SK-N-MC (cell line): ENCODE measurements at regions not wholly inside any gene's neighbourhood (a gene's known extent, or its start where the extent isn't known, plus 50 kb on each side); places are given as distances from the start of the nearest gene placed in this dataset.
A peak's percentile ranks its signal among the peaks of the same experiment; 100 is the strongest.

Source experiments
- DNase-seq: peaks from one replicate; pipeline ENCODE4 v3.0.0-alpha.2; 2011; ENCODE audit warnings: low read depth, low spot score
- H3K27ac ChIP-seq: fragments of 200-600 bp; sonication (generic); 2 replicates; pipeline ENCODE4 v1.5.1; 2016; ENCODE audit warnings: mixed run types
- H3K36me3 ChIP-seq: fragments of 200-600 bp; sonication (generic); 2 replicates; pipeline ENCODE4 v1.6.1; 2017; ENCODE audit warnings: antibody characterized with exemption, low read length, mixed read lengths; ENCODE audit not compliant: insufficient read depth
- H3K4me3 ChIP-seq: fragments of 200-600 bp; sonication (generic); 2 replicates; pipeline ENCODE4 v1.5.1; 2016
- H3K9ac ChIP-seq: fragments of 200-600 bp; sonication (generic); 2 replicates; pipeline ENCODE4 v1.8.0; 2017; ENCODE audit warnings: mixed run types, mixed read lengths; ENCODE audit not compliant: insufficient read length
- H3K9me3 ChIP-seq: fragments of 200-600 bp; sonication (generic); 2 replicates; pipeline ENCODE4 v1.6.1; 2017; ENCODE audit warnings: low read depth, mild to moderate bottlenecking, antibody characterized with exemption, low read length, moderate library complexity, mixed read lengths
- EZH2 ChIP-seq: fragments of 200-600 bp; sonication (generic); IDR thresholded peaks from one replicate; pipeline ENCODE4 v1.6.1; 2017; ENCODE audit warnings: antibody characterized with exemption
- FOXP2 ChIP-seq: optimal IDR thresholded peaks from 2 replicates; pipeline ENCODE3; 2011; ENCODE audit warnings: mild to moderate bottlenecking, moderate library complexity; ENCODE audit not compliant: insufficient read depth; ENCODE audit errors: extremely low read length, control extremely low read depth
- POLR2AphosphoS5 ChIP-seq: IDR thresholded peaks from 2 replicates; pipeline ENCODE4 v1.6.1; 2012; ENCODE audit warnings: mild to moderate bottlenecking, low read depth, low read length, borderline replicate concordance

- Histone ChIP-seq H3K9me3 (no peaks in the 10 kb centered on the region; the same call in 1 of the 2 replicates), H3K9ac (no peak overlapping the region), H3K4me3 (no peak overlapping the region), H3K36me3 (no peaks in the 10 kb centered on the region), H3K27ac (no peak overlapping the region)
- DNase-seq, result no peak
- TF ChIP-seq POLR2AphosphoS5 (no peak), FOXP2 (no peak)
These were observed 80.4 kb upstream of the OSMR start for GRCh38 chr5:38765399-38765861.

GRCh38 chr5:38766151-38766550 lies 79.7 kb upstream of the OSMR start:
- no peak overlapping the region for H3K9ac ChIP-seq

GRCh38 chr5:38768412-38769211 lies 77.2 kb upstream of the OSMR start:
- H3K9me3 ChIP-seq, result no peaks in the 10 kb centered on the region; the same call in 1 of the 2 replicates
- no peak overlapping the region for H3K9ac ChIP-seq
- H3K4me3 ChIP-seq, result no peak overlapping the region
- TF ChIP-seq EZH2 (no peak), POLR2AphosphoS5 (no peak), FOXP2 (no peak)
- DNase-seq, result no peak
- no peaks in the 10 kb centered on the region for H3K36me3 ChIP-seq
- H3K27ac ChIP-seq, result no peak overlapping the region

More at GRCh38 chr5:38766151-38766550, 79.7 kb upstream of the OSMR start:
- H3K36me3 ChIP-seq, result no peaks in the 10 kb centered on the region
- TF ChIP-seq EZH2 (no peak), FOXP2 (no peak), POLR2AphosphoS5 (no peak)
- H3K9me3 ChIP-seq, result no peaks in the 10 kb centered on the region; the same call in 1 of the 2 replicates
- no peak overlapping the region for H3K27ac ChIP-seq
- H3K4me3 ChIP-seq, result no peak overlapping the region
- no peak for DNase-seq

GRCh38 chr5:38772471-38772870 lies 73.3 kb upstream of the OSMR start:
- H3K27ac ChIP-seq, result no peak overlapping the region
- no peak for DNase-seq
- no peaks in the 10 kb centered on the region for H3K36me3 ChIP-seq
- TF ChIP-seq POLR2AphosphoS5 (no peak), FOXP2 (no peak), EZH2 (no peak)
- no peak overlapping the region for H3K9ac ChIP-seq
- H3K4me3 ChIP-seq, result no peak overlapping the region
- no peaks in the 10 kb centered on the region for H3K9me3 ChIP-seq

GRCh38 chr5:38775218-38775840 lies 70.5 kb upstream of the OSMR start:
- H3K36me3 ChIP-seq, result no peaks in the 10 kb centered on the region
- H3K9me3 ChIP-seq, result no peaks in the 10 kb centered on the region
- TF ChIP-seq POLR2AphosphoS5 (no peak), EZH2 (no peak), FOXP2 (no peak)
- no peak overlapping the region for H3K9ac ChIP-seq
- no peak overlapping the region for H3K4me3 ChIP-seq
- no peak overlapping the region for H3K27ac ChIP-seq
- DNase-seq, result no peak

GRCh38 chr5:38776149-38776896 lies 69.5 kb upstream of the OSMR start:
- Histone ChIP-seq H3K4me3 (no peak overlapping the region), H3K36me3 (no peaks in the 10 kb centered on the region), H3K9me3 (no peaks in the 10 kb centered on the region), H3K27ac (no peak overlapping the region), H3K9ac (no peak overlapping the region)
- DNase-seq, result no peak
- TF ChIP-seq POLR2AphosphoS5 (no peak), FOXP2 (no peak), EZH2 (no peak)

- TF ChIP-seq EZH2 (no peak), FOXP2 (no peak), POLR2AphosphoS5 (no peak)
- no peak overlapping the region for H3K27ac ChIP-seq
These were observed 68.7 kb upstream of the OSMR start for GRCh38 chr5:38777111-38777510.

GRCh38 chr5:38780316-38780715 lies 65.5 kb upstream of the OSMR start:
- Histone ChIP-seq H3K9ac (no peak overlapping the region), H3K9me3 (no peaks in the 10 kb centered on the region), H3K36me3 (no peaks in the 10 kb centered on the region), H3K4me3 (0 out of 2 replicates have a peak overlapping the region, but pooled peaks have one; percentile 0), H3K27ac (peak overlapping the region; percentile 39)
- TF ChIP-seq POLR2AphosphoS5, result no peak
- no peak for TF ChIP-seq FOXP2
- TF ChIP-seq EZH2, result no peak
- no peak for DNase-seq

More at GRCh38 chr5:38777111-38777510, 68.7 kb upstream of the OSMR start:
- Histone ChIP-seq H3K9ac (no peak overlapping the region), H3K4me3 (no peak overlapping the region), H3K36me3 (no peaks in the 10 kb centered on the region), H3K9me3 (no peaks in the 10 kb centered on the region)
- DNase-seq, result no peak
